ENCODE measurements at regions not wholly inside any gene's neighbourhood (a gene's known extent, or its start where the extent isn't known, plus 50 kb on each side); places are given as distances from the start of the nearest gene placed in this dataset.

DNA sequence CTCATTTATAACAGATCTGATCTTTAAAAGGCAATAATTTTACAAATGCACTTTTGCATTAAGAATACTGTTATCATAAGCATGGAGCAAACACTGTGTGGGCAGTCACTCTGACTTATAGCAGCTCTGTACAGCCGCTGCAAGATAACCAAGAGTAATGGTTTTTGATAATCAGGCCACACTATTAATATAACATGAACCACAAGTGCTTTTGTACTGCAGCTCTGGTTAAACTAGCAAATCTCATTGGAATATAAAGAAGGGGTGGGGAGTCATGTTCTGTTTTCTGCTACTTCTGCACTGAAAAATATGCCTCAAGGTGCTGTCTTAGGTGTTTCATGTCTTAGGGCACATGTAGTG, 357.4 kb downstream of the LMO4 start:
- Histone ChIP-seq H3K4me1 (ENCODE audit: low read length) (no peaks in the 10 kb centered on the region), H3K79me2 (ENCODE audit: low read length) (no peaks in the 10 kb centered on the region), H2AFZ (ENCODE audit: low read length) (no peak overlapping the region), H3K36me3 (ENCODE audit: insufficient read depth, low read length) (no peaks in the 10 kb centered on the region), H3K9me3 (ENCODE audit: low read length) (no peaks in the 10 kb centered on the region), H3K9me2 (replicated peaks; ENCODE audit: insufficient read depth, low read length) (no peaks in the 10 kb centered on the region), H4K20me1 (ENCODE audit: insufficient read depth, low read depth, low read length) (no peaks in the 10 kb centered on the region), H3K4me3 (ENCODE audit: low read length) (no peak overlapping the region), H3K27me3 (ENCODE audit: low read length) (no peaks in the 10 kb centered on the region), H3K27ac (ENCODE audit: low read length) (no peak overlapping the region), H3K9ac (ENCODE audit: low read length) (no peak overlapping the region), H3K4me2 (ENCODE audit: low read depth, low read length, poor library complexity, severe bottlenecking) (no peak overlapping the region)
- DNase-seq: no peak

DNA sequence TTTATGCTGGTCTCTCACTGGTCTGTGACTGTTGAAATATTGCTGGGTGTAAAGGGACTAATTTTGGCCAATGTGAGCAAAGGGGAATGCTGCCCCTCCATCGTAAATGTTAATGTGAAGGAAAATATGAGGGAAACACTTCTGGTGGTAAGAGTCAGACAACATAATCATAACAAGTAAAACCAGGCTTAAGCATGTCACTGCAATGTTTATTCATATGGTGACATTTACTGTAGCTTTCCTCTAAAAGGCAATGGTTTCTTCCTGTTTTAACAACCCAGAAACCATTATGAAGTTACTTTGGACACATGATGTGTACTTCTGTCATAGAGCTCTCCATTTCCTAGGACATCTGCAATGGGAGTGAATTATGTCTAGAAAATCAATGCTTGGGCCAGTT, 358.0 kb downstream of the LMO4 start:
- Histone ChIP-seq H3K36me3 (ENCODE audit: insufficient read depth, low read length) (no peaks in the 10 kb centered on the region), H3K27ac (ENCODE audit: low read length) (no peak overlapping the region), H3K9me3 (ENCODE audit: low read length) (no peaks in the 10 kb centered on the region), H3K4me2 (ENCODE audit: low read depth, low read length, poor library complexity, severe bottlenecking) (no peak overlapping the region), H3K4me1 (ENCODE audit: low read length) (no peaks in the 10 kb centered on the region), H2AFZ (ENCODE audit: low read length) (no peak overlapping the region), H3K9ac (ENCODE audit: low read length) (no peak overlapping the region), H3K27me3 (ENCODE audit: low read length) (no peaks in the 10 kb centered on the region), H3K79me2 (ENCODE audit: low read length) (no peaks in the 10 kb centered on the region), H3K9me2 (replicated peaks; ENCODE audit: insufficient read depth, low read length) (no peaks in the 10 kb centered on the region), H3K4me3 (ENCODE audit: low read length) (no peak overlapping the region), H4K20me1 (ENCODE audit: insufficient read depth, low read depth, low read length) (no peaks in the 10 kb centered on the region)
- no peak for DNase-seq

DNA sequence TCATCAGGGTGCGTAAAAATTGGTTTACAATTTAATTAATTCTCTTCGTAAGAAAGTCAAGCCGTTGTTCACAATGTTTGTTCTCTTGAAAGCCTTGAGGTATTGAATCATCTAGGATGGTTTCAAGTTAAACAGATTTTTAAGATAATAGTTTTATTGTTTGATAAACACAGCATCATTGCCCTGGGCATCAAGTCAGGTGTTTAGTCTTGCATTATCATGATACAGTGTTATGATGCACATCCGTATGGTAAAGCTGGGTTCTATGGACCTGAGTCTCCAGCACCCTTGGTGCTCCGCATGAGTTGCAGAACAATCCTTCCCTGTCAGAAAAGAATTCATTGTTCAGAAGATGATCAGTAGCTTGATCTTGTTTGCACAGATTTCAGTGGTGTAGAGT, 359.5 kb downstream of the LMO4 start:
- Histone ChIP-seq H3K27ac (ENCODE audit: low read length) (no peak overlapping the region), H2AFZ (ENCODE audit: low read length) (no peak overlapping the region), H3K4me3 (ENCODE audit: low read length) (no peak overlapping the region), H3K27me3 (ENCODE audit: low read length) (no peaks in the 10 kb centered on the region), H3K79me2 (ENCODE audit: low read length) (no peaks in the 10 kb centered on the region), H3K9ac (ENCODE audit: low read length) (no peak overlapping the region), H4K20me1 (ENCODE audit: insufficient read depth, low read depth, low read length) (no peaks in the 10 kb centered on the region), H3K4me2 (ENCODE audit: low read depth, low read length, poor library complexity, severe bottlenecking) (no peak overlapping the region), H3K9me2 (replicated peaks; ENCODE audit: insufficient read depth, low read length) (no peaks in the 10 kb centered on the region), H3K36me3 (ENCODE audit: insufficient read depth, low read length) (no peaks in the 10 kb centered on the region), H3K4me1 (ENCODE audit: low read length) (no peaks in the 10 kb centered on the region), H3K9me3 (ENCODE audit: low read length) (no peaks in the 10 kb centered on the region)
- no peak for DNase-seq

DNA sequence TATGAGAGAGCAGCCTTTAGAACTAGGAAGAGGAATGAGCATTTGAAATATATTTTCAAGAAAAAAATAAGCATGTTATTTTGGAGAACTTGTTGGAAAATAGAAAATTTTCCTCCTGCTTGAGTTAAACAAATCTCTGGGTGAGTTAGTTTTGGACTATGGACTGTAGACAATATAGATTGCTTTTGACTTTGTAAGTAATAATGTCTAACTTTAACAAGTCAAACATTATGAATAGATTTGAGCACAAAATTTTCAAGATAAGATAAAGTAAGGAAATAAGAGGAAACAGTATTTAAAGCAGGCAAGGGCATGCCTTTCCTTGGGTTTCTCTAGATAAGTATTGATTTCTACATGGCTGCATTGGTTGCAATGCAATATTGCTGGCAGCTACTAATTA, 360.8 kb downstream of the LMO4 start:
- no peak overlapping the region for H3K4me3 ChIP-seq (ENCODE audit: low read length)
- no peaks in the 10 kb centered on the region for H3K4me1 ChIP-seq (ENCODE audit: low read length)
- no peak overlapping the region for H3K27ac ChIP-seq (ENCODE audit: low read length)
- H3K9ac ChIP-seq (ENCODE audit: low read length): no peak overlapping the region
- H3K79me2 ChIP-seq (ENCODE audit: low read length): no peaks in the 10 kb centered on the region
- no peaks in the 10 kb centered on the region for H3K9me3 ChIP-seq (ENCODE audit: low read length)
- no peaks in the 10 kb centered on the region for H3K36me3 ChIP-seq (ENCODE audit: insufficient read depth, low read length)
- DNase-seq: no peak
- no peaks in the 10 kb centered on the region for H3K27me3 ChIP-seq (ENCODE audit: low read length)
- H3K4me2 ChIP-seq (ENCODE audit: low read depth, low read length, poor library complexity, severe bottlenecking): no peak overlapping the region
- no peak overlapping the region for H2AFZ ChIP-seq (ENCODE audit: low read length)
- H3K9me2 ChIP-seq (replicated peaks; ENCODE audit: insufficient read depth, low read length): no peaks in the 10 kb centered on the region
- H4K20me1 ChIP-seq (ENCODE audit: insufficient read depth, low read depth, low read length): no peaks in the 10 kb centered on the region

DNA sequence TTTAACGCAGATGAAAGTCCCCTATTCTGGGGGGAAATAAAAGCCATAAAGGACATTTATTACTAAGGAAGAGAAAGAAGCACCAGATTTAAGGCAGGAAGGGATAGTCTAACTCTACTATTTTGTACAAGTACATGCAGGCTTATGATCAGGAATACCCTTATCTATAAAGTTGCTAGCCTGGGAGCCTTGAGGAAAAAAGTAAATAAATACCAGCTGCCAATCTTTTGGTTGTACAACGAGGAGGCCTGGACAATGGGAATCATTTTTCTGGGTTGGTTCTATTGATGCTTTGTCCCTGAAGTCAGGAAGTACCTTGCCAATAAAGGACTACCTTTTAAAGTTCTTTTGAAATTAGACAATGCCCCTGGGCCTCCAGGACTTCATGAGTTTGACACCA, 367.8 kb downstream of the LMO4 start:
- no peaks in the 10 kb centered on the region for H3K9me3 ChIP-seq (ENCODE audit: low read length)
- H3K9me2 ChIP-seq (replicated peaks; ENCODE audit: insufficient read depth, low read length): no peaks in the 10 kb centered on the region
- H3K4me3 ChIP-seq (ENCODE audit: low read length): no peak overlapping the region
- no peak overlapping the region for H3K4me2 ChIP-seq (ENCODE audit: low read depth, low read length, poor library complexity, severe bottlenecking)
- H3K27ac ChIP-seq (ENCODE audit: low read length): no peak overlapping the region
- no peaks in the 10 kb centered on the region for H3K27me3 ChIP-seq (ENCODE audit: low read length)
- H3K9ac ChIP-seq (ENCODE audit: low read length): no peak overlapping the region
- no peaks in the 10 kb centered on the region for H3K79me2 ChIP-seq (ENCODE audit: low read length)
- no peak for DNase-seq
- no peaks in the 10 kb centered on the region for H3K4me1 ChIP-seq (ENCODE audit: low read length)
- H3K36me3 ChIP-seq (ENCODE audit: insufficient read depth, low read length): no peaks in the 10 kb centered on the region
- no peaks in the 10 kb centered on the region for H4K20me1 ChIP-seq (ENCODE audit: insufficient read depth, low read depth, low read length)
- no peak overlapping the region for H2AFZ ChIP-seq (ENCODE audit: low read length)

DNA sequence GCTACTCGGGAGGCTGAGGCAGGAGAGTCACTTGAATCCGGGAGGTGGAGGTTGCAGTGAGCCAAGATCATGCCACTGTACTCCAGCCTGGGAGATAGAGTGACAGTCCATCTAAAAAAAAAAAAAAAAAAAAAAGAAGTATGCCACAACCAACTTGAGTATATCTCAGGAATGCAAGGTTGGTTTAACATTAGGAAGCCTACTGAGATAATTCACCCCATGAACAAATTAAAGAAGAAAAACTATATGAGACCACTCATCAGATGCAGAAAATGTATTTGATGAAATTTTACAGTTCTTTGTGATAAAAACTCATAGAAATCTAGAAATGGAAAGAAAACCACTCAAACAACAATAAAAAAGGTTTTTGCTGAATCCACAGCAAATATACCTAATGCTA, 373.8 kb downstream of the LMO4 start:
- H3K4me3 ChIP-seq (ENCODE audit: low read length): no peak overlapping the region
- DNase-seq: no peak
- no peaks in the 10 kb centered on the region for H3K36me3 ChIP-seq (ENCODE audit: insufficient read depth, low read length)
- H3K27me3 ChIP-seq (ENCODE audit: low read length): no peaks in the 10 kb centered on the region
- no peak overlapping the region for H2AFZ ChIP-seq (ENCODE audit: low read length)
- H3K9ac ChIP-seq (ENCODE audit: low read length): no peak overlapping the region
- H4K20me1 ChIP-seq (ENCODE audit: insufficient read depth, low read depth, low read length): no peaks in the 10 kb centered on the region
- no peaks in the 10 kb centered on the region for H3K9me2 ChIP-seq (replicated peaks; ENCODE audit: insufficient read depth, low read length)
- H3K79me2 ChIP-seq (ENCODE audit: low read length): no peaks in the 10 kb centered on the region
- no peak overlapping the region for H3K4me2 ChIP-seq (ENCODE audit: low read depth, low read length, poor library complexity, severe bottlenecking)
- H3K9me3 ChIP-seq (ENCODE audit: low read length): peaks cover 3% of the 10 kb centered on the region; the same call in 1 of the 2 replicates
- no peak overlapping the region for H3K27ac ChIP-seq (ENCODE audit: low read length)
- no peaks in the 10 kb centered on the region for H3K4me1 ChIP-seq (ENCODE audit: low read length)

DNA sequence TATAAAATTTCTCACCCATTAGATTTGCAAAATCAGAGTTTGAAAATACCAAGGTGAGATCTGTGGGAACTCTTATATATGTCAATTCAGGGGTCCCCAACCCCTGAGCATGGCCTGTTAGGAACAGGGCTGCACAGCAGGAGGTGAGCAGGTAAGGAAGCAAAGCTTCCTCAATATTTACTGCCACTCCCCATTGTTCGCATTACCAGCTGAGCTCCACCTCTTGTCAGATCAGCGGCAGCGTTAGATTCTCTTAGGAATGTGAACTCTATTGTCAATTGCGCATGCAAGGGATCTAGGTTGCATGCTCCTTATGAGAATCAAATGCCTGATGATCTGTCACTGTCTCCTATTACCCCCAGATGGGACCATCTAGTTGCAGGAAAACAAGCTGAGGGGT, 376.6 kb downstream of the LMO4 start:
- H2AFZ ChIP-seq (ENCODE audit: low read length): no peak overlapping the region
- no peaks in the 10 kb centered on the region for H3K79me2 ChIP-seq (ENCODE audit: low read length)
- peaks cover 3% of the 10 kb centered on the region; the same call in 1 of the 2 replicates for H3K9me3 ChIP-seq (ENCODE audit: low read length)
- no peak overlapping the region for H3K4me2 ChIP-seq (ENCODE audit: low read depth, low read length, poor library complexity, severe bottlenecking)
- no peak overlapping the region for H3K4me3 ChIP-seq (ENCODE audit: low read length)
- H3K9ac ChIP-seq (ENCODE audit: low read length): no peak overlapping the region
- DNase-seq: no peak
- H3K27me3 ChIP-seq (ENCODE audit: low read length): no peaks in the 10 kb centered on the region
- no peaks in the 10 kb centered on the region for H4K20me1 ChIP-seq (ENCODE audit: insufficient read depth, low read depth, low read length)
- H3K27ac ChIP-seq (ENCODE audit: low read length): no peak overlapping the region
- no peaks in the 10 kb centered on the region for H3K36me3 ChIP-seq (ENCODE audit: insufficient read depth, low read length)
- no peaks in the 10 kb centered on the region for H3K9me2 ChIP-seq (replicated peaks; ENCODE audit: insufficient read depth, low read length)
- H3K4me1 ChIP-seq (ENCODE audit: low read length): no peaks in the 10 kb centered on the region

DNA sequence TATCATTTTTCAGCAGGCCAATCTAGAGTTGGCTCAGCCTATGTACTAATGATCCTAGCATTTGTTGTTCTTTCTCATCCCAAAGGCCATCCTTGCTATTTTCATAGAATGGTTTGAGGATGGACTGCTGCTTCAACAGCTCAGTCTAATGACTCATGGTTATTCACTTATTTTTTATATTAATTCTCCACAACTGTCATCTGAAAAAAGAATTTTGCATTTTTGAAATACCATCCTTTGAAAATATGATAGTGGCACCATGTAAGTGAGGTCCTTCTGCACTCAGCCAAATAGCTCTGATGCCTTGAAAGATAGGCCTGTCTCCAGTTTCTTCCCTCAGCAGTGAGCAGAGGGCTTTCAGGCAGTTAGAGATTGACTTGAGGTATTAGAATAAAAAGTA, 377.5 kb downstream of the LMO4 start:
- Histone ChIP-seq H3K9ac (ENCODE audit: low read length) (no peak overlapping the region), H3K9me3 (ENCODE audit: low read length) (peaks cover 3% of the 10 kb centered on the region; the same call in 1 of the 2 replicates), H3K9me2 (replicated peaks; ENCODE audit: insufficient read depth, low read length) (no peaks in the 10 kb centered on the region), H3K4me1 (ENCODE audit: low read length) (no peaks in the 10 kb centered on the region), H3K4me2 (ENCODE audit: low read depth, low read length, poor library complexity, severe bottlenecking) (no peak overlapping the region), H4K20me1 (ENCODE audit: insufficient read depth, low read depth, low read length) (no peaks in the 10 kb centered on the region), H3K79me2 (ENCODE audit: low read length) (no peaks in the 10 kb centered on the region), H3K4me3 (ENCODE audit: low read length) (no peak overlapping the region), H2AFZ (ENCODE audit: low read length) (no peak overlapping the region), H3K27ac (ENCODE audit: low read length) (no peak overlapping the region), H3K27me3 (ENCODE audit: low read length) (no peaks in the 10 kb centered on the region), H3K36me3 (ENCODE audit: insufficient read depth, low read length) (no peaks in the 10 kb centered on the region)
- no peak for DNase-seq

DNA sequence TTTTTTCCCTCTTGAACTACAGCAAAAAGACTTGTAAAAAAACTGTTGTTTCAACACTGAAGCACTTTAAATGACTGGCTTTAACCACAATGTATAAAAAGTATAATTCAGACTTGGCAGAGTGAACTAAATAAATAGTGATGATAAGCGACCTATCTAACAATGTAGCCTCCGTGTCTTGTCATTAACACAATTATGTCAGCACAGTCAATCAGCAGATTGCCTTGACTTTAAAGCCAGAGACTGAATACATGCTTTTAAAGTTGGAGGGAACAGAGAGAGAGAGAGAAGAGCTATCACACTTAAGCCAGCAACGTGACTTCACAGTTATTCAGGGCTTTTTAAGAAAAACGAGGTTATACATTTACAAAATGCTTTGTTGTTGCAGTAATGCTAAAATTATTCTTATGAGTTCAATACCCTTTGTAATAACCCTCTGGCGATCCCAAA, 378.1 kb downstream of the LMO4 start:
- Histone ChIP-seq H3K9me2 (replicated peaks; ENCODE audit: insufficient read depth, low read length) (no peaks in the 10 kb centered on the region), H4K20me1 (ENCODE audit: insufficient read depth, low read depth, low read length) (no peaks in the 10 kb centered on the region), H3K9me3 (ENCODE audit: low read length) (peaks cover 3% of the 10 kb centered on the region; the same call in 1 of the 2 replicates), H3K4me2 (ENCODE audit: low read depth, low read length, poor library complexity, severe bottlenecking) (no peak overlapping the region), H3K27me3 (ENCODE audit: low read length) (no peaks in the 10 kb centered on the region), H3K4me1 (ENCODE audit: low read length) (no peaks in the 10 kb centered on the region), H3K4me3 (ENCODE audit: low read length) (no peak overlapping the region), H3K27ac (ENCODE audit: low read length) (no peak overlapping the region), H3K79me2 (ENCODE audit: low read length) (no peaks in the 10 kb centered on the region), H2AFZ (ENCODE audit: low read length) (no peak overlapping the region), H3K36me3 (ENCODE audit: insufficient read depth, low read length) (no peaks in the 10 kb centered on the region), H3K9ac (ENCODE audit: low read length) (no peak overlapping the region)
- no peak for DNase-seq
